ENCODE measurements at regions not wholly inside any gene's neighbourhood (a gene's known extent, or its start where the extent isn't known, plus 50 kb on each side); places are given as distances from the start of the nearest gene placed in this dataset.

- TF ChIP-seq CTCF (IDR thresholded peaks at IDR 0.05; ENCODE audit: low read depth, low read length, poor library complexity, severe bottlenecking) (no peak), EZH2phosphoT487 (IDR thresholded peaks at IDR 0.05; ENCODE audit: borderline replicate concordance, low read length) (no peak)
Measured at GRCh38 chr5:71932655-71933338, 174.5 kb upstream of the MAP1B start.

Data from DOHH2 (cell line).